HepG2 (cell line): ENCODE measurements at regions not wholly inside any gene's neighbourhood (a gene's known extent, or its start where the extent isn't known, plus 50 kb on each side); places are given as distances from the start of the nearest gene placed in this dataset.

Experiments
- ATAC-seq: fragments of 200-7000 bp; cut with Tn5 transposase; 3 replicates; pipeline ENCODE4 v1.9.1; 2020; ENCODE audit warnings: mild to moderate bottlenecking, moderate library complexity
- BruUV-seq: library from RNA; stranded (reverse); fragments of 400-500 nt; replicated peaks from 2 replicates; lab custom pipeline; 2021; lab: Mats Ljungman, UMichigan
- CTCF ChIA-PET: fragments of 300-600 bp; formaldehyde crosslinking; extraction: SDS; loops from one replicate; lab custom pipeline; 2021; ENCODE audit warnings: low total read pairs, inconsistent platforms, low intra/inter-chr PET ratio; lab: Yijun Ruan, JAX
- POLR2A ChIA-PET: fragments of 350-600 bp; sonication (Branson Sonifier 250); formaldehyde crosslinking; loops from one replicate; lab custom pipeline; 2020; ENCODE audit warnings: antibody characterized with exemption, inconsistent platforms; lab: Yijun Ruan, JAX
- DNase-seq: peaks from one replicate; pipeline ENCODE4 v3.0.0-alpha.2; 2015; ENCODE audit warnings: low spot score
- FAIRE-seq: peaks from 3 replicates; lab custom pipeline; 2011; peaks lifted over from hg19 to GRCh38; lab: Jason Lieb, UNC
- H2AFZ ChIP-seq: one replicate; pipeline ENCODE4 v1.6.1; 2011; ENCODE audit warnings: low read length, inconsistent platforms
- H3K27ac ChIP-seq: fragments of 300-600 bp; 3 replicates; pipeline ENCODE4 v1.8.0; 2011; ENCODE audit warnings: mixed run types, mild to moderate bottlenecking, mixed read lengths, low read length, inconsistent platforms; ENCODE audit not compliant: insufficient read depth; ENCODE audit errors: extremely low read length
- H3K27me3 ChIP-seq, 2 experiments: fragments of 200-600 bp in 1 of 2; 2 replicates in 1 of 2; 3 replicates in 1 of 2; pipeline versions ENCODE4 v1.6.0 to v1.8.0; 2011; ENCODE audit warnings: low read length in 2 of 2, mild to moderate bottlenecking in 2 of 2, moderate library complexity in 2 of 2, inconsistent platforms in 1 of 2; ENCODE audit not compliant: insufficient read depth in 2 of 2, control insufficient read depth in 1 of 2
- H3K36me3 ChIP-seq, 2 experiments: fragments of 200-600 bp in 1 of 2; replicated peaks in 1 of 2; 2 replicates in 1 of 2; 3 replicates in 1 of 2; pipeline versions ENCODE4 v1.5.1 to v1.8.0; 2011; ENCODE audit warnings: low read length in 2 of 2, inconsistent platforms in 1 of 2; ENCODE audit not compliant: insufficient read depth in 2 of 2, control insufficient read depth in 1 of 2
- H3K4me1 ChIP-seq: 2 replicates; pipeline ENCODE4 v1.5.1; 2012; ENCODE audit warnings: low read length, inconsistent platforms; ENCODE audit not compliant: insufficient read depth
- H3K4me2 ChIP-seq: 2 replicates; pipeline ENCODE4 v1.6.0; 2011; ENCODE audit warnings: low read depth, low read length, inconsistent platforms
- H3K4me3 ChIP-seq, 3 experiments: fragments of 200-600 bp in 1 of 3; sonication (generic), shearing (Covaris generic) in 1 of 3; replicated peaks in 1 of 3; 2 replicates each; pipeline ENCODE4 v1.5.1; 2011 to 2016; ENCODE audit warnings: low read length in 3 of 3, inconsistent platforms in 2 of 3, low read depth in 2 of 3, mild to moderate bottlenecking in 2 of 3, control low read depth in 1 of 3, mixed read lengths in 1 of 3; ENCODE audit not compliant: insufficient read depth in 1 of 3
- H3K79me2 ChIP-seq: one replicate; pipeline ENCODE4 v1.6.1; 2011; ENCODE audit warnings: low read length, inconsistent platforms; ENCODE audit not compliant: insufficient read depth
- H3K9ac ChIP-seq: 2 replicates; pipeline ENCODE4 v1.6.0; 2011; ENCODE audit warnings: mild to moderate bottlenecking, low read depth, low read length, inconsistent platforms; ENCODE audit not compliant: insufficient read depth
- H3K9me3 ChIP-seq: 2 replicates; pipeline ENCODE4 v1.5.1; 2012; ENCODE audit warnings: mild to moderate bottlenecking, low read length
- H4K20me1 ChIP-seq: 2 replicates; pipeline ENCODE4 v1.6.0; 2011; ENCODE audit warnings: inconsistent platforms, mild to moderate bottlenecking, low read length, moderate library complexity; ENCODE audit not compliant: insufficient read depth
- DRAP1 ChIP-seq: IDR thresholded peaks from 2 replicates; pipeline ENCODE4 v1.6.1; 2016; ENCODE audit warnings: missing genetic modification reagents, missing compliant biosample characterization
- ETV6 ChIP-seq: sonication (generic); formaldehyde crosslinking; conservative IDR thresholded peaks from 2 replicates; pipeline ENCODE4 v1.4.0; 2020; ENCODE audit warnings: missing genetic modification reagents
- FOXC1 ChIP-seq: sonication (generic); formaldehyde crosslinking; IDR thresholded peaks from 2 replicates; pipeline ENCODE4 v1.8.0; 2022; ENCODE audit warnings: mild to moderate bottlenecking, missing genetic modification reagents, borderline replicate concordance
- HNF4G ChIP-seq, 2 experiments: sonication (generic) in 1 of 2; formaldehyde crosslinking in 1 of 2; IDR thresholded peaks; 2 replicates each; pipeline versions ENCODE4 v1.4.0 to v1.6.1; 2011 to 2020; ENCODE audit warnings: borderline replicate concordance in 2 of 2, low read depth in 2 of 2, mild to moderate bottlenecking in 2 of 2, low read length in 1 of 2, missing genetic modification reagents in 1 of 2, moderate library complexity in 1 of 2
- KMT2A ChIP-seq: sonication (generic); formaldehyde crosslinking; IDR thresholded peaks from 2 replicates; pipeline ENCODE4 v1.4.0; 2020; ENCODE audit warnings: missing genetic modification reagents
- PBX3 ChIP-seq: sonication (generic); formaldehyde crosslinking; IDR thresholded peaks from 2 replicates; pipeline ENCODE4 v1.8.1; 2023; ENCODE audit warnings: missing genetic modification reagents, inconsistent platforms, borderline replicate concordance
- SPEN ChIP-seq: sonication (generic); formaldehyde crosslinking; IDR thresholded peaks from 2 replicates; pipeline ENCODE4 v1.5.1; 2020; ENCODE audit warnings: low read depth, mild to moderate bottlenecking, missing genetic modification reagents
- U2AF2 ChIP-seq: fragments of 200-400 bp; formaldehyde crosslinking; IDR thresholded peaks from 2 replicates; pipeline ENCODE4 v1.6.1; 2017; ENCODE audit warnings: low read depth, mild to moderate bottlenecking, low read length
- ZFP37 ChIP-seq: sonication (generic); formaldehyde crosslinking; IDR thresholded peaks from 2 replicates; pipeline ENCODE4 v1.4.0; 2020; ENCODE audit warnings: missing genetic modification reagents, borderline replicate concordance
- ZNF17 ChIP-seq: sonication (generic); formaldehyde crosslinking; IDR thresholded peaks from 2 replicates; pipeline ENCODE4 v1.5.0; 2020; ENCODE audit warnings: mild to moderate bottlenecking, missing genetic modification reagents
- ZNF253 ChIP-seq: sonication (generic); formaldehyde crosslinking; IDR thresholded peaks from 2 replicates; pipeline ENCODE4 v1.8.0; 2022; ENCODE audit warnings: mild to moderate bottlenecking, missing genetic modification reagents, borderline replicate concordance
- ZNF550 ChIP-seq: sonication (generic); formaldehyde crosslinking; IDR thresholded peaks from 2 replicates; pipeline ENCODE4 v1.4.0; 2020; ENCODE audit warnings: mild to moderate bottlenecking, missing genetic modification reagents, borderline replicate concordance
- ZNF609 ChIP-seq: sonication (generic); formaldehyde crosslinking; IDR thresholded peaks from 2 replicates; pipeline ENCODE4 v1.4.0; 2020; ENCODE audit warnings: mild to moderate bottlenecking, missing genetic modification reagents, borderline replicate concordance
- WGBS: methylation state at CpG from one replicate; pipeline ENCODE4 v1.1.6; 2017; ENCODE audit warnings: low lambda C conversion rate; 5-methylcytosine and 5-hydroxymethylcytosine counted together
- in situ Hi-C: cut with HindIII; loops from 2 replicates; pipeline ENCODE4 v1.10.0; 2017; ENCODE audit warnings: low pct_unique_long_range_greater_than_20kb; ENCODE audit not compliant: extremely low pct_ligation_motif_present
- intact Hi-C: fragments of 100-400 bp; cut with micrococcal nuclease; formaldehyde crosslinking; loops from one replicate; pipeline ENCODE4 v1.10.0; 2022; ENCODE audit not compliant: unreplicated experiment

GRCh38 chr11:26131406-26131805 is 200.5 kb upstream of the ANO3 start (continued):
- TF ChIP-seq ZNF253 (CRISPR knock-in tag) = no peak

- Histone ChIP-seq H3K4me2 (no peak overlapping the region), H3K27me3 (no peaks in the 10 kb centered on the region), H3K9me3 (no peaks in the 10 kb centered on the region), H4K20me1 (no peaks in the 10 kb centered on the region), H3K79me2 (no peaks in the 10 kb centered on the region), H3K36me3 (no peaks in the 10 kb centered on the region), H3K9ac (no peak overlapping the region), H2AFZ (no peak overlapping the region), H3K4me1 (no peaks in the 10 kb centered on the region), H3K27ac (no peak overlapping the region), H3K4me3 (no peak overlapping the region)
- ATAC-seq = no peak
- POLR2A ChIA-PET = no interaction called here
- WGBS = 6% methylated on average over 1 of the region's 1 CpG
- DNase-seq = no peak
- CTCF ChIA-PET = no interaction called here
- in situ Hi-C loops (no loop called here), intact Hi-C loops (no loop called here)
- no peak for FAIRE-seq
- no TSS peak for BruUV-seq
- no peak for TF ChIP-seq ETV6
- TF ChIP-seq ZNF17 (CRISPR knock-in tag) = no peak
- no peak for TF ChIP-seq PBX3 (CRISPR knock-in tag)
- no peak for TF ChIP-seq FOXC1 (CRISPR knock-in tag)
- TF ChIP-seq ZNF609 = no peak
- no peak for TF ChIP-seq ZNF550
- TF ChIP-seq KMT2A = no peak
- no peak for TF ChIP-seq SPEN (CRISPR knock-in tag)
- no peak for TF ChIP-seq HNF4G (IDR thresholded peaks at IDR 0.05; ENCODE audit: borderline replicate concordance, low read depth, low read length)
- no peak for TF ChIP-seq HNF4G (CRISPR knock-in tag; IDR thresholded peaks at IDR 0.05; ENCODE audit: borderline replicate concordance, low read depth)
- TF ChIP-seq DRAP1 (CRISPR knock-in tag) = no peak
- no peak for TF ChIP-seq ZFP37 (CRISPR knock-in tag)
- no peak for TF ChIP-seq U2AF2
These were observed 197.9 kb upstream of the ANO3 start for GRCh38 chr11:26134053-26134452.
